ENCODE measurements at regions not wholly inside any gene's neighbourhood (a gene's known extent, or its start where the extent isn't known, plus 50 kb on each side); places are given as distances from the start of the nearest gene placed in this dataset.

GRCh38 chr5:100432741-100433140 lies 102.4 kb upstream of the FAM174A start:
- Histone ChIP-seq H3K9me3 (ENCODE audit: control insufficient read depth in 1 of 2, low read length in 2 of 2) (no peaks in the 10 kb centered on the region), H3K4me1 (ENCODE audit: control insufficient read depth in 1 of 2, insufficient read depth in 2 of 2, low read length in 2 of 2) (no peaks in the 10 kb centered on the region), H3K36me3 (ENCODE audit: control insufficient read depth in 1 of 2, insufficient read depth in 2 of 2, low read length in 2 of 2) (no peaks in the 10 kb centered on the region), H3K27ac (ENCODE audit: low read depth, low read length) (no peak overlapping the region), H3K9ac (ENCODE audit: low read depth in 1 of 2, low read length in 2 of 2) (no peak overlapping the region), H3K27me3 (ENCODE audit: control insufficient read depth in 1 of 2, insufficient read depth in 2 of 2, low read length in 2 of 2) (no peaks in the 10 kb centered on the region), H3K4me3 (ENCODE audit: low read depth in 1 of 2, low read length in 2 of 2) (no peak overlapping the region)

DNA sequence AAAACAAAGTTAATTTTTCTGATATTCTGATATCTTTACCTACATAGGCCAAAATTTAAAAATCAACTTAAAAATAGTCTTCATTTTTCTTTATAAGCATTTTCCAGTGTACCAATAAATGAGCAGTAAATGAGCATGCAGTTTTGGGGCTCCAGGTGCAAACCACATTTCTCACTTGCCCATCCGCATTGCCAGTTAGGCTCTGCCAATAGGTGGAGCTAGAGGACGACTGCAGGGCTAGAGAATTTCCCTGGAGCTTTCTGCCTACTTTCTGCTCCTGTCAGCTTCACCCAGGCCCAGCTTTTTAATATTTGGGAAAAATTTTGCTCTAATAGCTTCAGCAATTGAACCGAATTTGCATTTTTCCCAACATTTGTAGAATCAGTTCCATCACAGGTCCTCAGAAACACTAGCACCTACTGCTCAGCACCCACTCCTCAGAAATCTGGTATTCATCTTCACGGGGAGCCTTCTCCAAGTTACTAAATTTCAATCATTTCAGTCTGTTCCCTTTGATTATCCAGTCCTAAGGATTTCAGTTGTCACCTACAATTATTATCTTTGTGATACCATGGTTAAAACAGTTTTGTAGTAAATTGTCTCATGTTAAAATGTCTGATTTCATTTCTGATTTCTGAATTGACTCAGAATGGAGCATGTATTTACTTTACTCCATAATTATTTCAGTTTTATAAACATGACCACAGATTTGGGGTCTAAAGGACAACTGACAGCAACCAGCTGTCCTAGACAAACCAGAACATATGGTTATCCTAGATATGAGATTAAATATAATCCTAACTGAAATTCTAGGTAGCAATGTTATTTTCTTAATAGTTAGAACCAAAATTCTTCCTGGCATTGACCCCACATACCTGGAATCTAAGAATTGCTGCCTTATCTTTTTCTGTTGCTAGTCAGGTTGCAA lies 104.6 kb upstream of the FAM174A start:
- Histone ChIP-seq H3K27ac (ENCODE audit: low read depth, low read length) (no peak overlapping the region), H3K27me3 (ENCODE audit: control insufficient read depth in 1 of 2, insufficient read depth in 2 of 2, low read length in 2 of 2) (no peaks in the 10 kb centered on the region), H3K36me3 (ENCODE audit: control insufficient read depth in 1 of 2, insufficient read depth in 2 of 2, low read length in 2 of 2) (no peaks in the 10 kb centered on the region), H3K4me1 (ENCODE audit: control insufficient read depth in 1 of 2, insufficient read depth in 2 of 2, low read length in 2 of 2) (no peaks in the 10 kb centered on the region), H3K9me3 (ENCODE audit: control insufficient read depth in 1 of 2, low read length in 2 of 2) (peaks cover 0 to 2% of the 10 kb centered on the region in 2 donors), H3K4me3 (ENCODE audit: low read depth in 1 of 2, low read length in 2 of 2) (no peak overlapping the region), H3K9ac (ENCODE audit: low read depth in 1 of 2, low read length in 2 of 2) (no peak overlapping the region)

- Histone ChIP-seq H3K9me3 (ENCODE audit: control insufficient read depth in 1 of 2, low read length in 2 of 2) (peaks cover 9 to 18% of the 10 kb centered on the region in 2 donors), H3K4me1 (ENCODE audit: control insufficient read depth in 1 of 2, insufficient read depth in 2 of 2, low read length in 2 of 2) (no peaks in the 10 kb centered on the region), H3K36me3 (ENCODE audit: control insufficient read depth in 1 of 2, insufficient read depth in 2 of 2, low read length in 2 of 2) (no peaks in the 10 kb centered on the region), H3K27me3 (ENCODE audit: control insufficient read depth in 1 of 2, insufficient read depth in 2 of 2, low read length in 2 of 2) (no peaks in the 10 kb centered on the region), H3K9ac (ENCODE audit: low read depth in 1 of 2, low read length in 2 of 2) (no peak overlapping the region), H3K27ac (ENCODE audit: low read depth, low read length) (no peak overlapping the region), H3K4me3 (ENCODE audit: low read depth in 1 of 2, low read length in 2 of 2) (no peak overlapping the region)
These were observed 110.4 kb upstream of the FAM174A start for GRCh38 chr5:100424787-100425186.

GRCh38 chr5:100424017-100424416 lies 111.2 kb upstream of the FAM174A start:
- H3K4me3 ChIP-seq (ENCODE audit: low read depth in 1 of 2, low read length in 2 of 2): no peak overlapping the region
- no peaks in the 10 kb centered on the region for H3K27me3 ChIP-seq (ENCODE audit: control insufficient read depth in 1 of 2, insufficient read depth in 2 of 2, low read length in 2 of 2)
- H3K4me1 ChIP-seq (ENCODE audit: control insufficient read depth in 1 of 2, insufficient read depth in 2 of 2, low read length in 2 of 2): no peaks in the 10 kb centered on the region
- no peak overlapping the region for H3K27ac ChIP-seq (ENCODE audit: low read depth, low read length)
- H3K9ac ChIP-seq (ENCODE audit: low read depth in 1 of 2, low read length in 2 of 2): no peak overlapping the region
- peaks cover 9 to 18% of the 10 kb centered on the region in 2 donors for H3K9me3 ChIP-seq (ENCODE audit: control insufficient read depth in 1 of 2, low read length in 2 of 2)
- H3K36me3 ChIP-seq (ENCODE audit: control insufficient read depth in 1 of 2, insufficient read depth in 2 of 2, low read length in 2 of 2): no peaks in the 10 kb centered on the region

DNA sequence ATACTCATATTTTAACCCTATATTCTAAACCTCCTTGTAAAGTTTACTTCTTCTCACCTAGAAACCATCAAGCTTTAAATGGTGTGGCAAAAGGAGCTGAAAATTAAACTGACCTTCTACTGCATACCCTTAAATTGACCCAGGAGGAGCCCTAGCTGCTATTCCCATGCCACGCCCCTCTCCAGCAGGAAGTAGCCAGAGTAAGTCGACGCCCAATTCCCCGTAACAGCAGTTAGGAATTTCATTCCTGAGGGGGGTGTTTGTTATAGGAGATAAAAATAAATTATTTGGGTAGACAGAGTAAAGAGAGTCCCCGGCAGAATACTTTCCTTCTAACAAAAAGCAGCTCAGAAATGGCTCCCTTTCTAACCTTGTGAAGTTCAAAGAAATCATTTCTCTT lies 111.8 kb upstream of the FAM174A start:
- Histone ChIP-seq H3K9ac (ENCODE audit: low read depth in 1 of 2, low read length in 2 of 2) (no peak overlapping the region), H3K36me3 (ENCODE audit: control insufficient read depth in 1 of 2, insufficient read depth in 2 of 2, low read length in 2 of 2) (no peaks in the 10 kb centered on the region), H3K27ac (ENCODE audit: low read depth, low read length) (no peak overlapping the region), H3K4me3 (ENCODE audit: low read depth in 1 of 2, low read length in 2 of 2) (no peak overlapping the region), H3K9me3 (ENCODE audit: control insufficient read depth in 1 of 2, low read length in 2 of 2) (peaks cover 9 to 18% of the 10 kb centered on the region in 2 donors), H3K27me3 (ENCODE audit: control insufficient read depth in 1 of 2, insufficient read depth in 2 of 2, low read length in 2 of 2) (no peaks in the 10 kb centered on the region), H3K4me1 (ENCODE audit: control insufficient read depth in 1 of 2, insufficient read depth in 2 of 2, low read length in 2 of 2) (no peaks in the 10 kb centered on the region)

GRCh38 chr5:100421360-100421759 lies 113.8 kb upstream of the FAM174A start:
- Histone ChIP-seq H3K27ac (ENCODE audit: low read depth, low read length) (no peak overlapping the region), H3K9me3 (ENCODE audit: control insufficient read depth in 1 of 2, low read length in 2 of 2) (peaks cover 9 to 18% of the 10 kb centered on the region in 2 donors), H3K4me3 (ENCODE audit: low read depth in 1 of 2, low read length in 2 of 2) (no peak overlapping the region), H3K27me3 (ENCODE audit: control insufficient read depth in 1 of 2, insufficient read depth in 2 of 2, low read length in 2 of 2) (no peaks in the 10 kb centered on the region), H3K9ac (ENCODE audit: low read depth in 1 of 2, low read length in 2 of 2) (no peak overlapping the region), H3K36me3 (ENCODE audit: control insufficient read depth in 1 of 2, insufficient read depth in 2 of 2, low read length in 2 of 2) (no peaks in the 10 kb centered on the region), H3K4me1 (ENCODE audit: control insufficient read depth in 1 of 2, insufficient read depth in 2 of 2, low read length in 2 of 2) (no peaks in the 10 kb centered on the region)

DNA sequence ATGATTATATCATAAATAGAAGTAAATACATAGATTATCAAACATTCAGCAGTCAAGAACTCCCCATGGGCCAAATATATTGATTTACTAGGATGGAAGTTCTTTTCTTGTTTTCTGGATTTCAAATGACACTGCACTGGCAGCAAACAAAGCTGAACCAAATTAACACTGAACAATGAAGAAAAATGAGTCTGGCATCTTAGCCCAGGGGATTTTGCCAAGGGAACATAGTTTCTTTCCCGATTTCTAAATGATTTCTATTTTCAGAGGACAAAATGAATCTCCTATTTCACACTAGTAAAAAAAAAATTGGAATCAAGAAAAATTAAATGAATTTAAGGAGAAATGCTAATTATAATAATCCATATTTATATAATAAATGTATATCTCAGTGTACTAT lies 116.9 kb upstream of the FAM174A start:
- Histone ChIP-seq H3K4me1 (ENCODE audit: control insufficient read depth in 1 of 2, insufficient read depth in 2 of 2, low read length in 2 of 2) (no peaks in the 10 kb centered on the region), H3K9me3 (ENCODE audit: control insufficient read depth in 1 of 2, low read length in 2 of 2) (no peaks in the 10 kb centered on the region), H3K27me3 (ENCODE audit: control insufficient read depth in 1 of 2, insufficient read depth in 2 of 2, low read length in 2 of 2) (no peaks in the 10 kb centered on the region), H3K9ac (ENCODE audit: low read depth in 1 of 2, low read length in 2 of 2) (no peak overlapping the region), H3K36me3 (ENCODE audit: control insufficient read depth in 1 of 2, insufficient read depth in 2 of 2, low read length in 2 of 2) (no peaks in the 10 kb centered on the region), H3K4me3 (ENCODE audit: low read depth in 1 of 2, low read length in 2 of 2) (no peak overlapping the region), H3K27ac (ENCODE audit: low read depth, low read length) (no peak overlapping the region)

GRCh38 chr5:100409660-100410151 lies 125.5 kb upstream of the FAM174A start:
- Histone ChIP-seq H3K27me3 (ENCODE audit: control insufficient read depth in 1 of 2, insufficient read depth in 2 of 2, low read length in 2 of 2) (no peaks in the 10 kb centered on the region), H3K27ac (ENCODE audit: low read depth, low read length) (no peak overlapping the region), H3K36me3 (ENCODE audit: control insufficient read depth in 1 of 2, insufficient read depth in 2 of 2, low read length in 2 of 2) (no peaks in the 10 kb centered on the region), H3K4me1 (ENCODE audit: control insufficient read depth in 1 of 2, insufficient read depth in 2 of 2, low read length in 2 of 2) (no peaks in the 10 kb centered on the region), H3K9ac (ENCODE audit: low read depth in 1 of 2, low read length in 2 of 2) (no peak overlapping the region), H3K4me3 (ENCODE audit: low read depth in 1 of 2, low read length in 2 of 2) (no peak overlapping the region), H3K9me3 (ENCODE audit: control insufficient read depth in 1 of 2, low read length in 2 of 2) (no peaks in the 10 kb centered on the region)

GRCh38 chr5:100407053-100407452 lies 128.1 kb upstream of the FAM174A start:
- Histone ChIP-seq H3K36me3 (ENCODE audit: control insufficient read depth in 1 of 2, insufficient read depth in 2 of 2, low read length in 2 of 2) (no peaks in the 10 kb centered on the region), H3K9ac (ENCODE audit: low read depth in 1 of 2, low read length in 2 of 2) (no peak overlapping the region), H3K4me3 (ENCODE audit: low read depth in 1 of 2, low read length in 2 of 2) (no peak overlapping the region), H3K4me1 (ENCODE audit: control insufficient read depth in 1 of 2, insufficient read depth in 2 of 2, low read length in 2 of 2) (no peaks in the 10 kb centered on the region), H3K27ac (ENCODE audit: low read depth, low read length) (no peak overlapping the region), H3K9me3 (ENCODE audit: control insufficient read depth in 1 of 2, low read length in 2 of 2) (no peaks in the 10 kb centered on the region), H3K27me3 (ENCODE audit: control insufficient read depth in 1 of 2, insufficient read depth in 2 of 2, low read length in 2 of 2) (no peaks in the 10 kb centered on the region)

DNA sequence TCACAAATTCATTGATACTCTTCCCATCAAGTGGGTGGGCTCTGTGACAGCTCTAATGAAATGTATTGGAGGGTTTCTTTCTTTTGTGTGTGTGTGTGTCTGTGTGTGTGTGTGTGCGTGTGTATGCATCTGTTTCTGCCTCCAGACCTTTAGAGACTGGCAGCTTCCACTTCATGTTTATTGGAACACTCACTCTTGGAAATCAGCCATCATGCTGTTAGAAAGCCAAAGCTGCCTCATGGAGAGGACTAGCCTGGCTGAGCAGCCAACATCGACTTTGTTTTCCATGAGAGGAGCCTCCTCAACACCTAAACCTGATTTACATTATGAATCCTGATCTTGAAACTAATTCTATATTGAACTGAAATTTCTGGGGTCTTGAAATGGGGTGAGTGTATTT lies 128.5 kb upstream of the FAM174A start:
- Histone ChIP-seq H3K27me3 (ENCODE audit: control insufficient read depth in 1 of 2, insufficient read depth in 2 of 2, low read length in 2 of 2) (no peaks in the 10 kb centered on the region), H3K9me3 (ENCODE audit: control insufficient read depth in 1 of 2, low read length in 2 of 2) (no peaks in the 10 kb centered on the region), H3K36me3 (ENCODE audit: control insufficient read depth in 1 of 2, insufficient read depth in 2 of 2, low read length in 2 of 2) (no peaks in the 10 kb centered on the region), H3K4me3 (ENCODE audit: low read depth in 1 of 2, low read length in 2 of 2) (no peak overlapping the region), H3K27ac (ENCODE audit: low read depth, low read length) (no peak overlapping the region), H3K4me1 (ENCODE audit: control insufficient read depth in 1 of 2, insufficient read depth in 2 of 2, low read length in 2 of 2) (no peaks in the 10 kb centered on the region), H3K9ac (ENCODE audit: low read depth in 1 of 2, low read length in 2 of 2) (no peak overlapping the region)
